ENCODE measurements at regions not wholly inside any gene's neighbourhood (a gene's known extent, or its start where the extent isn't known, plus 50 kb on each side); places are given as distances from the start of the nearest gene placed in this dataset.

DNA sequence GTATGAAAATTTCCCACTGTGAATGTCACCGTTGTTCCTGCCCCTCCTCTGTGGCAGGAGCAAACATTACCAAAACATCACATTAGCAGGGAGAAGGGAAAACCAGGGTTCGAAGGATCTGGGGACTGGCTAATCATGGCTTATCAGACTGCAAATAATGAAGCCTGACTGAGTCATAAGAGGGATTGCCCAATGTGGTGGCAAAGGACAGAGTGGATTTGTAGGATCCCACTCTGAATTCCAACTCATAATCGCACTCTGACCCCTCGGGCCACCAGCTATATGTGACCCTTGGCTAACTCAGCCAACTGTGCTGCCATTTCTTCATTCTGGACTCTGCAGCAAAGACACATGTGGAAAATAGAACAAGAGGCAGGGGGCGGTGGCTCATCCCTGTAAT, 347.3 kb upstream of the AUTS2 start:
- no peak overlapping the region for H3K27ac ChIP-seq (ENCODE audit: extremely low read depth, low read depth, low read length)
- no peaks in the 10 kb centered on the region for H3K9me3 ChIP-seq (ENCODE audit: control insufficient read depth, insufficient read depth, low read depth, low read length)
- no peak for TF ChIP-seq ZNF146 (tag by site-specific recombination; IDR thresholded peaks at IDR 0.05)
- no peak for TF ChIP-seq ZNF624 (tag by site-specific recombination; IDR thresholded peaks at IDR 0.05)
- TF ChIP-seq, protein P1, sequence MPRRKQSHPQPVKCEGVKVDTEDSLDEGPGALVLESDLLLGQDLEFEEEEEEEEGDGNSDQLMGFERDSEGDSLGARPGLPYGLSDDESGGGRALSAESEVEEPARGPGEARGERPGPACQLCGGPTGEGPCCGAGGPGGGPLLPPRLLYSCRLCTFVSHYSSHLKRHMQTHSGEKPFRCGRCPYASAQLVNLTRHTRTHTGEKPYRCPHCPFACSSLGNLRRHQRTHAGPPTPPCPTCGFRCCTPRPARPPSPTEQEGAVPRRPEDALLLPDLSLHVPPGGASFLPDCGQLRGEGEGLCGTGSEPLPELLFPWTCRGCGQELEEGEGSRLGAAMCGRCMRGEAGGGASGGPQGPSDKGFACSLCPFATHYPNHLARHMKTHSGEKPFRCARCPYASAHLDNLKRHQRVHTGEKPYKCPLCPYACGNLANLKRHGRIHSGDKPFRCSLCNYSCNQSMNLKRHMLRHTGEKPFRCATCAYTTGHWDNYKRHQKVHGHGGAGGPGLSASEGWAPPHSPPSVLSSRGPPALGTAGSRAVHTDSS (tag by site-specific recombination; IDR thresholded peaks at IDR 0.05): no peak
- TF ChIP-seq ZNF701 (tag by site-specific recombination; IDR thresholded peaks at IDR 0.05): no peak
- TF ChIP-seq, protein P2, sequence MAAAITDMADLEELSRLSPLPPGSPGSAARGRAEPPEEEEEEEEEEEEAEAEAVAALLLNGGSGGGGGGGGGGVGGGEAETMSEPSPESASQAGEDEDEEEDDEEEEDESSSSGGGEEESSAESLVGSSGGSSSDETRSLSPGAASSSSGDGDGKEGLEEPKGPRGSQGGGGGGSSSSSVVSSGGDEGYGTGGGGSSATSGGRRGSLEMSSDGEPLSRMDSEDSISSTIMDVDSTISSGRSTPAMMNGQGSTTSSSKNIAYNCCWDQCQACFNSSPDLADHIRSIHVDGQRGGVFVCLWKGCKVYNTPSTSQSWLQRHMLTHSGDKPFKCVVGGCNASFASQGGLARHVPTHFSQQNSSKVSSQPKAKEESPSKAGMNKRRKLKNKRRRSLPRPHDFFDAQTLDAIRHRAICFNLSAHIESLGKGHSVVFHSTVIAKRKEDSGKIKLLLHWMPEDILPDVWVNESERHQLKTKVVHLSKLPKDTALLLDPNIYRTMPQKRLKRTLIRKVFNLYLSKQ (tag by site-specific recombination; IDR thresholded peaks at IDR 0.05; ENCODE audit: borderline replicate concordance): no peak
- H3K4me1 ChIP-seq (ENCODE audit: control insufficient read depth, insufficient read depth, low read length): peaks cover 4% of the 10 kb centered on the region
- ChIA-PET CTCF (no interaction called here), POLR2A (no interaction called here)
- H3K36me3 ChIP-seq (ENCODE audit: control insufficient read depth in 2 of 2, insufficient read depth in 1 of 2, low read length in 2 of 2): no peaks in the 10 kb centered on the region
- H3K4me3 ChIP-seq (ENCODE audit: low read depth, low read length): no peak overlapping the region

DNA sequence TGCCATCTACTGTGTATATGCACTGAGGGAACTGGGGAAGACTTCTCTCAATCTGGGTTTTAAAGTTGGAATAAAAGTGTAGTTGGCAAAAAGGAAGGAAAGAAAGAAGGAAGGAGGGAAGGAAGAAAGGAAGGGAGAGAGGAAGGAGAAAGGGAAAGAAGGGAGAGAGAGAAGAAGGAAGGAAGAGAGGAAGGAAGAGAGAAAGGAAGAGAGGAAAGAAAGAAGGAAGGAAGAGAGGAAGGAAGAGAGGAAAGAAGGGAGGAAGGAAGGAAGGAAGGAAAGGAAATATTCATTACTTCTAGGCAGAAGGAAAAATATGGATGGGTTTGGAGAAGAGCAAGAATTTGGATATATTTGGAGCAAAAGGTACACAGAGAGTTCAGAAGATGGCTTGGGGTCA, 343.6 kb upstream of the AUTS2 start:
- CTCF ChIA-PET: no interaction called here
- Histone ChIP-seq H3K27ac (ENCODE audit: extremely low read depth, low read depth, low read length) (no peak overlapping the region), H3K36me3 (ENCODE audit: control insufficient read depth in 2 of 2, insufficient read depth in 1 of 2, low read length in 2 of 2) (no peaks in the 10 kb centered on the region), H3K4me3 (ENCODE audit: low read depth, low read length) (no peak overlapping the region), H3K9me3 (ENCODE audit: control insufficient read depth, insufficient read depth, low read depth, low read length) (no peaks in the 10 kb centered on the region), H3K4me1 (ENCODE audit: control insufficient read depth, insufficient read depth, low read length) (no peaks in the 10 kb centered on the region)
- TF ChIP-seq MZF1 (tag by site-specific recombination; IDR thresholded peaks at IDR 0.05; ENCODE audit: borderline replicate concordance) (no peak), ZNF366 (tag by site-specific recombination; conservative IDR thresholded peaks at IDR 0.05) (peak; percentile 80)
- TF ChIP-seq, protein P3, sequence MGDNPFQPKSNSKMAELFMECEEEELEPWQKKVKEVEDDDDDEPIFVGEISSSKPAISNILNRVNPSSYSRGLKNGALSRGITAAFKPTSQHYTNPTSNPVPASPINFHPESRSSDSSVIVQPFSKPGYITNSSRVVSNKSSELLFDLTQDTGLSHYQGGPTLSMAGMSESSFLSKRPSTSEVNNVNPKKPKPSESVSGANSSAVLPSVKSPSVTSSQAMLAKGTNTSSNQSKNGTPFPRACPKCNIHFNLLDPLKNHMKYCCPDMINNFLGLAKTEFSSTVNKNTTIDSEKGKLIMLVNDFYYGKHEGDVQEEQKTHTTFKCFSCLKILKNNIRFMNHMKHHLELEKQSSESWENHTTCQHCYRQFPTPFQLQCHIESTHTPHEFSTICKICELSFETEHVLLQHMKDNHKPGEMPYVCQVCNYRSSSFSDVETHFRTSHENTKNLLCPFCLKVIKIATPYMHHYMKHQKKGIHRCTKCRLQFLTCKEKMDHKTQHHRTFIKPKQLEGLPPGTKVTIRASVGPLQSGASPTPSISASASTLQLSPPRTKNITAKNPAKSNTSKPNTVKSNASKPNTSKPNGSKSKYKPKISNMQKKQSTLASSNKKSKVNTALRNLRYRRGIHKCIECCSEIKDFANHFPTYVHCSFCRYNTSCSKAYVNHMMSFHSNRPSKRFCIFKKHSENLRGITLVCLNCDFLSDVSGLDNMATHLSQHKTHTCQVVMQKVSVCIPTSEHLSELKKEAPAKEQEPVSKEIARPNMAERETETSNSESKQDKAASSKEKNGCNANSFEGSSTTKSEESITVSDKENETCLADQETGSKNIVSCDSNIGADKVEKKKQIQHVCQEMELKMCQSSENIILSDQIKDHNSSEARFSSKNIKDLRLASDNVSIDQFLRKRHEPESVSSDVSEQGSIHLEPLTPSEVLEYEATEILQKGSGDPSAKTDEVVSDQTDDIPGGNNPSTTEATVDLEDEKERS (tag by site-specific recombination; IDR thresholded peaks at IDR 0.05): no peak
- TF ChIP-seq, protein P4, sequence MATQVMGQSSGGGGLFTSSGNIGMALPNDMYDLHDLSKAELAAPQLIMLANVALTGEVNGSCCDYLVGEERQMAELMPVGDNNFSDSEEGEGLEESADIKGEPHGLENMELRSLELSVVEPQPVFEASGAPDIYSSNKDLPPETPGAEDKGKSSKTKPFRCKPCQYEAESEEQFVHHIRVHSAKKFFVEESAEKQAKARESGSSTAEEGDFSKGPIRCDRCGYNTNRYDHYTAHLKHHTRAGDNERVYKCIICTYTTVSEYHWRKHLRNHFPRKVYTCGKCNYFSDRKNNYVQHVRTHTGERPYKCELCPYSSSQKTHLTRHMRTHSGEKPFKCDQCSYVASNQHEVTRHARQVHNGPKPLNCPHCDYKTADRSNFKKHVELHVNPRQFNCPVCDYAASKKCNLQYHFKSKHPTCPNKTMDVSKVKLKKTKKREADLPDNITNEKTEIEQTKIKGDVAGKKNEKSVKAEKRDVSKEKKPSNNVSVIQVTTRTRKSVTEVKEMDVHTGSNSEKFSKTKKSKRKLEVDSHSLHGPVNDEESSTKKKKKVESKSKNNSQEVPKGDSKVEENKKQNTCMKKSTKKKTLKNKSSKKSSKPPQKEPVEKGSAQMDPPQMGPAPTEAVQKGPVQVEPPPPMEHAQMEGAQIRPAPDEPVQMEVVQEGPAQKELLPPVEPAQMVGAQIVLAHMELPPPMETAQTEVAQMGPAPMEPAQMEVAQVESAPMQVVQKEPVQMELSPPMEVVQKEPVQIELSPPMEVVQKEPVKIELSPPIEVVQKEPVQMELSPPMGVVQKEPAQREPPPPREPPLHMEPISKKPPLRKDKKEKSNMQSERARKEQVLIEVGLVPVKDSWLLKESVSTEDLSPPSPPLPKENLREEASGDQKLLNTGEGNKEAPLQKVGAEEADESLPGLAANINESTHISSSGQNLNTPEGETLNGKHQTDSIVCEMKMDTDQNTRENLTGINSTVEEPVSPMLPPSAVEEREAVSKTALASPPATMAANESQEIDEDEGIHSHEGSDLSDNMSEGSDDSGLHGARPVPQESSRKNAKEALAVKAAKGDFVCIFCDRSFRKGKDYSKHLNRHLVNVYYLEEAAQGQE (tag by site-specific recombination; IDR thresholded peaks at IDR 0.05): no peak
- TF ChIP-seq, protein P5, sequence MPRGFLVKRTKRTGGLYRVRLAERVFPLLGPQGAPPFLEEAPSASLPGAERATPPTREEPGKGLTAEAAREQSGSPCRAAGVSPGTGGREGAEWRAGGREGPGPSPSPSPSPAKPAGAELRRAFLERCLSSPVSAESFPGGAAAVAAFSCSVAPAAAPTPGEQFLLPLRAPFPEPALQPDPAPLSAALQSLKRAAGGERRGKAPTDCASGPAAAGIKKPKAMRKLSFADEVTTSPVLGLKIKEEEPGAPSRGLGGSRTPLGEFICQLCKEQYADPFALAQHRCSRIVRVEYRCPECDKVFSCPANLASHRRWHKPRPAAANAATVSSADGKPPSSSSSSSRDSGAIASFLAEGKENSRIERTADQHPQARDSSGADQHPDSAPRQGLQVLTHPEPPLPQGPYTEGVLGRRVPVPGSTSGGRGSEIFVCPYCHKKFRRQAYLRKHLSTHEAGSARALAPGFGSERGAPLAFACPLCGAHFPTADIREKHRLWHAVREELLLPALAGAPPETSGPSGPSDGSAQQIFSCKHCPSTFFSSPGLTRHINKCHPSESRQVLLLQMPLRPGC (tag by site-specific recombination; IDR thresholded peaks at IDR 0.05): no peak
- POLR2A ChIA-PET: no interaction called here

Data from HEK293 (cell line).